NB4 (cell line): ENCODE measurements at regions not wholly inside any gene's neighbourhood (a gene's known extent, or its start where the extent isn't known, plus 50 kb on each side); places are given as distances from the start of the nearest gene placed in this dataset.

ENCODE experiments used
- DNase-seq: peaks from one replicate; pipeline ENCODE4 v3.0.0; 2010; ENCODE audit warnings: low read depth
- H3K4me3 ChIP-seq: one replicate; pipeline ENCODE4 v1.5.1; 2011; ENCODE audit warnings: mild to moderate bottlenecking, low read depth, low read length, moderate library complexity
- CTCF ChIP-seq: IDR thresholded peaks from one replicate; pipeline ENCODE4 v1.5.1; 2012; ENCODE audit warnings: low read depth, low read length
- MAX ChIP-seq: IDR thresholded peaks from 2 replicates; pipeline ENCODE4 v1.6.1; 2011; ENCODE audit warnings: low read depth, low read length
- MYC ChIP-seq: IDR thresholded peaks from 2 replicates; pipeline ENCODE4 v1.6.1; 2011; ENCODE audit warnings: low read depth, low read length
- POLR2A ChIP-seq: IDR thresholded peaks from 2 replicates; pipeline ENCODE4 v1.6.1; 2011; ENCODE audit warnings: mild to moderate bottlenecking; ENCODE audit not compliant: insufficient read length; ENCODE audit errors: extremely low read depth

DNA sequence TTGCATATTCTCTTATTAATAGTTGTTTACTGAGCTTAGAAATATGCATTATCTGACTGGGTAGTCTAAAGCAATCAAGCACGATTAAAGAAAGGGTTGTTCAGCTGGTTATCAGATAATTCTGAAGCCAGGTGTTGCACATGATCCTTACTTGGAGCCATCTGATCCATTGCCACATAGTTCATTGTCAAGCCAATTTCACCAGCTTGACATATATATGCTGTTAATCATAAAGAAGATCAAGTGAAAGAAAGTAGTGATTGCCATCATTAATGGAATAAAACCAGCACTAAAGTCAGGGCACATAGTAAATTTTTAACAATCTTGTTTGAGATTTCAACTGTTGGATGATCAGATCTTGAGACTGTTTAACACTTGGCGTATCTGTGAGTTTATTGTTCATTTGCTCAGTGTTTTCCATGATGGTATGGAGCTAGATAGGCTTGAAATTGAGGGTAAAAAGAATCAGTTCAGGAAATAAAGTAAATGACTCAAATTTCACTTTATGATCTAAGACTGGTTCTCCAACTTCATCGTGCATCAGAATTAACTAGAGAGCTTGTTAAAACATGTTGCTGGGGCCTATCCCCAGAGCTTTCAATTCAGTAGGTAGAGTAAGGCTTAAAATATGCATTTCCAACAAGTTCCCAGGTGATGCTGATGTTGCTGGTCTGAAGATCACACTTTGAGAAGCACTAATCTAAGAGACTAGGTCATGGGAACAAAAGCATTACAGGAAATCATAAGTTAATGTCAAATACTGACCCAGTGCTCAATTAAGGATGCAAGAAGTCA, 539.6 kb downstream of the SATB2 start:
- TF ChIP-seq MAX (no peak), POLR2A (no peak), CTCF (no peak), MYC (no peak)
- no peak overlapping the region for H3K4me3 ChIP-seq
- no peak for DNase-seq

GRCh38 chr2:198917275-198917674, 540.5 kb downstream of the SATB2 start:
- H3K4me3 ChIP-seq: no peak overlapping the region
- no peak for DNase-seq
- TF ChIP-seq POLR2A (no peak), MAX (no peak), MYC (no peak), CTCF (no peak)

GRCh38 chr2:198916548-198917080, 541.1 kb downstream of the SATB2 start:
- TF ChIP-seq MYC (no peak), MAX (no peak), CTCF (no peak), POLR2A (no peak)
- no peak for DNase-seq
- no peak overlapping the region for H3K4me3 ChIP-seq

GRCh38 chr2:198913394-198914152, 544.2 kb downstream of the SATB2 start:
- peak; percentile 92 for DNase-seq
- peak; percentile 12; the same call in 1 of the 2 replicates for TF ChIP-seq MAX
- TF ChIP-seq MYC: no peak
- H3K4me3 ChIP-seq: no peak overlapping the region

DNA sequence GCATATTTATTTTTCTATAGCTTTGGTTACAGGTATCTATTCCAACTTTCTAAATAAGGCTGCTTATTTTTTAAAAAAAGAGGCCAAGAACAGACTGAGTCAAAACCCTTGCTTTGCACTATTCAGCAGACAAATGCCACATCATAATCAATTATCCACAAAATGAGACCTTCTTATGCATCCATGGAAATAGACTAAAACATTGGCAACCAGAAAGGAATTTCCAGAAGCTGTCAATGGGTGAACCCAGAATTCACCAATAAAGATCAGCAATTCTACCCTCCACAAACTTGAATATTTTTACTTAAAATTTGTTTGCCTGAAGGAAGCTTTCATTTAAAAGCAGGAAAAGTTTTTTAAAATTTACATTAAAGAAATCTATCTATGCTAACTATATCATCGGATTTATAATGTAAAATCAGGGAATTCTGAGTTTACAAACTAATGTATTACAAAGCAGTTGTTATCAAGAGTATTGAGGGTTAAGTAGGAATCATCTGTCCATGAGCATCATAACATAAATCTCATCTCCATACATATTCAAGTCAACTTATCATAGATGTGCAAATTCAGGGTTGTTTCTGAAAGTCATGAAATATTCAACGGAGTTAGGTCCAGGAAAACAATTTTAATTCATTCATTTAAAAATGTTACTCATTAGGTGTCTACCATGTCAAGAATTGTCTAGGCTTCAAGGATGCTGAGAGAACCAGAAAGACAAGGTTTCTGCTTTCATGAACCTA, 548.0 kb downstream of the SATB2 start:
- H3K4me3 ChIP-seq: no peak overlapping the region
- no peak for TF ChIP-seq MAX
- no peak for TF ChIP-seq CTCF
- no peak for TF ChIP-seq POLR2A
- no peak for TF ChIP-seq MYC
- DNase-seq: no peak
